CD14-positive monocyte (primary cell): ENCODE measurements at regions not wholly inside any gene's neighbourhood (a gene's known extent, or its start where the extent isn't known, plus 50 kb on each side); places are given as distances from the start of the nearest gene placed in this dataset.

Experiments used
- DNase-seq, 3 donors: peaks; one replicate each; pipeline ENCODE4 v3.0.0-alpha.2; 2011 to 2022
- H2AFZ ChIP-seq: 2 replicates; pipeline ENCODE4 v1.6.0; 2012; ENCODE audit warnings: mild to moderate bottlenecking, low read depth, low read length, inconsistent platforms; ENCODE audit not compliant: insufficient read depth, poor library complexity, severe bottlenecking
- H3K27ac ChIP-seq, 2 donors: 1 replicate in 1 of 2; 2 replicates in 1 of 2; pipeline ENCODE4 v1.5.1; 2012 to 2013; ENCODE audit warnings: low read length in 2 of 2, control low read depth in 1 of 2, inconsistent platforms in 1 of 2, low read depth in 1 of 2, mild to moderate bottlenecking in 1 of 2
- H3K27me3 ChIP-seq, 2 donors: one replicate each; pipeline versions ENCODE4 v1.6.0 to v1.6.1; 2011 to 2013; ENCODE audit warnings: low read length in 2 of 2; ENCODE audit not compliant: control insufficient read depth in 2 of 2, insufficient read depth in 2 of 2
- H3K36me3 ChIP-seq, 2 donors: replicated peaks in 1 of 2; 1 replicate in 1 of 2; 2 replicates in 1 of 2; pipeline versions ENCODE4 v1.5.1 to v1.6.1; 2012 to 2013; ENCODE audit warnings: low read length in 2 of 2, control low read depth in 1 of 2, inconsistent platforms in 1 of 2, mild to moderate bottlenecking in 1 of 2; ENCODE audit not compliant: insufficient read depth in 2 of 2, control insufficient read depth in 1 of 2
- H3K4me1 ChIP-seq, 2 donors: 1 replicate in 1 of 2; 2 replicates in 1 of 2; pipeline versions ENCODE4 v1.5.1 to v1.6.1; 2012 to 2013; ENCODE audit warnings: low read length in 2 of 2, control low read depth in 1 of 2, inconsistent platforms in 1 of 2, mild to moderate bottlenecking in 1 of 2, moderate library complexity in 1 of 2; ENCODE audit not compliant: insufficient read depth in 2 of 2, control insufficient read depth in 1 of 2
- H3K4me2 ChIP-seq: replicated peaks from 2 replicates; pipeline ENCODE3; 2012; ENCODE audit warnings: low read length, moderate library complexity, mild to moderate bottlenecking; ENCODE audit not compliant: poor library complexity, severe bottlenecking; ENCODE audit errors: extremely low read depth
- H3K4me3 ChIP-seq, 3 experiments: fragments of 200-600 bp in 1 of 3; sonication (generic) in 1 of 3; replicated peaks in 1 of 3; 1 replicate in 2 of 3; 2 replicates in 1 of 3; pipeline ENCODE4 v1.5.1; 2011 to 2013; ENCODE audit warnings: low read length in 3 of 3, mild to moderate bottlenecking in 3 of 3, control low read depth in 2 of 3, low read depth in 2 of 3, inconsistent platforms in 1 of 3, moderate library complexity in 1 of 3
- H3K79me2 ChIP-seq: 2 replicates; pipeline ENCODE4 v1.6.0; 2012; ENCODE audit warnings: mild to moderate bottlenecking, control low read depth, inconsistent platforms, low read length, moderate library complexity; ENCODE audit not compliant: insufficient read depth
- H3K9ac ChIP-seq: 2 replicates; pipeline ENCODE4 v1.6.0; 2017; ENCODE audit warnings: low read length, mild to moderate bottlenecking; ENCODE audit not compliant: insufficient read depth, poor library complexity, severe bottlenecking
- H3K9me3 ChIP-seq, 2 donors: replicated peaks in 1 of 2; 1 replicate in 1 of 2; 2 replicates in 1 of 2; pipeline versions ENCODE4 v1.5.1 to v1.6.1; 2012 to 2013; ENCODE audit warnings: low read length in 2 of 2, control low read depth in 1 of 2; ENCODE audit not compliant: control insufficient read depth in 1 of 2, insufficient read depth in 1 of 2
- H4K20me1 ChIP-seq: 2 replicates; pipeline ENCODE4 v1.6.0; 2012; ENCODE audit warnings: mild to moderate bottlenecking, low read length, control low read depth, moderate library complexity; ENCODE audit not compliant: insufficient read depth
- H3K27ac Mint-ChIP-seq, 7 donors: one replicate each; pipeline ENCODE4 v1.8.0; 2020; ENCODE audit warnings: mild to moderate bottlenecking in 7 of 7, mixed read lengths in 7 of 7, moderate library complexity in 6 of 7, inconsistent platforms in 2 of 7
- H3K27me3 Mint-ChIP-seq, 3 donors: one replicate each; pipeline ENCODE4 v1.8.0; 2021 to 2022; ENCODE audit warnings: low read depth in 3 of 3, mild to moderate bottlenecking in 3 of 3, mixed read lengths in 3 of 3, moderate library complexity in 3 of 3, inconsistent platforms in 1 of 3
- H3K36me3 Mint-ChIP-seq, 2 donors: one replicate each; pipeline ENCODE4 v1.8.0; 2020; ENCODE audit warnings: mixed read lengths in 2 of 2, inconsistent platforms in 1 of 2, mild to moderate bottlenecking in 1 of 2
- H3K4me1 Mint-ChIP-seq: one replicate; pipeline ENCODE4 v1.8.0; 2020; ENCODE audit warnings: mild to moderate bottlenecking, mixed read lengths
- H3K4me3 Mint-ChIP-seq, 2 donors: one replicate each; pipeline ENCODE4 v1.8.0; 2020; ENCODE audit warnings: mild to moderate bottlenecking in 2 of 2, mixed read lengths in 2 of 2, moderate library complexity in 1 of 2
- H3K9me3 Mint-ChIP-seq, 7 donors: one replicate each; pipeline ENCODE4 v1.8.0; 2020 to 2022; ENCODE audit warnings: mixed read lengths in 7 of 7, mild to moderate bottlenecking in 6 of 7, moderate library complexity in 6 of 7, inconsistent platforms in 2 of 7
- WGBS: methylation state at CpG from one replicate; pipeline ENCODE4 v1.1.5; 2013; ENCODE audit warnings: missing lambda C conversion rate; ENCODE audit not compliant: insufficient coverage; 5-methylcytosine and 5-hydroxymethylcytosine counted together
- intact Hi-C, 2 donors: fragments of 100-400 bp; cut with micrococcal nuclease; formaldehyde crosslinking; loops; one replicate each; pipeline versions ENCODE4 v1.15.0 to v1.15.1; 2023
- TF ChIP-seq, protein P1 (sequence below): fragments of 200-600 bp; IDR thresholded peaks from one replicate; pipeline ENCODE4 v1.8.0; 2022; ENCODE audit warnings: antibody characterized with exemption, mild to moderate bottlenecking

DNA sequence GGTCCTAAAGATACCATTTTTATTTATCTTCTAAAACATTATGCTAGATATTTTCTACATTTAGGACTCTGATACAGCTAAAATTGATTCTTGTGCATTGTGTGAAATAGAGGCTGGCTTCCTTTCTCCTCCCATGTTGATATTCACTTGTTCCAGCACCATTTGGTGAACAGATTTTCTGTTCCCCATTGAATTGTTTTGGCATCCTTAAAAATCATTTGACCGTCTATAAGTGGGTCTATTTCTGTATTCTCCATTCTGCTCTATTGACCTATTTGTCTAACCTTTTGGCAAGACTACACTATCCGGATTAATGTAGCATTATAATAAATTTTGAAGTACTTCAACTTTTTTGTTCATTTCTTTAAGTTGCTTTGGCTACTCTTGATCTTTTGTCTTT lies 2689.2 kb downstream of the PCDH9 start:
- Mint-ChIP-seq H3K27me3 (no peaks in the 10 kb centered on the region), H3K9me3 (peaks cover 0 to 2% (median 0%) of the 10 kb centered on the region in 7 donors), H3K4me3 (no peak overlapping the region), H3K4me1 (no peaks in the 10 kb centered on the region), H3K36me3 (no peaks in the 10 kb centered on the region), H3K27ac (no peak overlapping the region)
- no peaks in the 10 kb centered on the region for H4K20me1 ChIP-seq
- no peaks in the 10 kb centered on the region for H3K36me3 ChIP-seq
- H3K9me3 ChIP-seq = no peaks in the 10 kb centered on the region
- H3K9ac ChIP-seq = no peak overlapping the region
- no peak overlapping the region for H3K27ac ChIP-seq
- no peaks in the 10 kb centered on the region for H3K79me2 ChIP-seq
- H3K4me1 ChIP-seq = no peaks in the 10 kb centered on the region
- H3K4me2 ChIP-seq = no peak overlapping the region
- DNase-seq = no peak
- WGBS = no CpG with 5 or more reads among the region's 2 CpGs
- intact Hi-C loops = no loop called here
- no peaks in the 10 kb centered on the region for H3K27me3 ChIP-seq
- TF ChIP-seq, protein P1, sequence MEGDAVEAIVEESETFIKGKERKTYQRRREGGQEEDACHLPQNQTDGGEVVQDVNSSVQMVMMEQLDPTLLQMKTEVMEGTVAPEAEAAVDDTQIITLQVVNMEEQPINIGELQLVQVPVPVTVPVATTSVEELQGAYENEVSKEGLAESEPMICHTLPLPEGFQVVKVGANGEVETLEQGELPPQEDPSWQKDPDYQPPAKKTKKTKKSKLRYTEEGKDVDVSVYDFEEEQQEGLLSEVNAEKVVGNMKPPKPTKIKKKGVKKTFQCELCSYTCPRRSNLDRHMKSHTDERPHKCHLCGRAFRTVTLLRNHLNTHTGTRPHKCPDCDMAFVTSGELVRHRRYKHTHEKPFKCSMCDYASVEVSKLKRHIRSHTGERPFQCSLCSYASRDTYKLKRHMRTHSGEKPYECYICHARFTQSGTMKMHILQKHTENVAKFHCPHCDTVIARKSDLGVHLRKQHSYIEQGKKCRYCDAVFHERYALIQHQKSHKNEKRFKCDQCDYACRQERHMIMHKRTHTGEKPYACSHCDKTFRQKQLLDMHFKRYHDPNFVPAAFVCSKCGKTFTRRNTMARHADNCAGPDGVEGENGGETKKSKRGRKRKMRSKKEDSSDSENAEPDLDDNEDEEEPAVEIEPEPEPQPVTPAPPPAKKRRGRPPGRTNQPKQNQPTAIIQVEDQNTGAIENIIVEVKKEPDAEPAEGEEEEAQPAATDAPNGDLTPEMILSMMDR = no peak
- H3K4me3 ChIP-seq = no peak overlapping the region
- H2AFZ ChIP-seq = no peak overlapping the region

DNA sequence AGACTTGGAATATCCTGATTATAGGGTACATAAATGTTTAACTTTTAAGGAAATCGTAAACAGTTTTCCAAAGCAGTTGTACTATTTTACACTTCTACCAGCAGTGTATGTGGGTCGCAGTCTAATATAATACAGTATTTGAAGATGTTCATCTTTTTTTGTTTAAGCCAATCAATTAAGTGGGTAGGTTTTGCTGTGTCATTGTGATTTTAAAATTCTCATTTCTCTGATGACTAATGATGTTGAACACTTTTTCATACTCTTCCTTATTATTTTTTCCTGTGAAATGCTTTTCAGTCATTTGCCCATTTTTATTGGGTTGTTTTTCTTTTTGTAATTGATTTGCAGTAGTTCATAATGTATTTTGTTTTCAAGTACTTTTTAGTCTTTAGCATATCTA lies 2689.7 kb downstream of the PCDH9 start:
- no peak overlapping the region for H3K4me2 ChIP-seq
- no peak overlapping the region for H3K9ac ChIP-seq
- TF ChIP-seq, protein P1 = no peak
- H3K4me3 ChIP-seq = no peak overlapping the region
- no CpG with 5 or more reads among the region's 2 CpGs for WGBS
- Mint-ChIP-seq H3K27me3 (no peaks in the 10 kb centered on the region), H3K4me1 (no peaks in the 10 kb centered on the region), H3K36me3 (no peaks in the 10 kb centered on the region), H3K27ac (no peak overlapping the region), H3K9me3 (peaks cover 0 to 2% (median 0%) of the 10 kb centered on the region in 7 donors), H3K4me3 (no peak overlapping the region)
- H3K27me3 ChIP-seq = no peaks in the 10 kb centered on the region
- H3K36me3 ChIP-seq = no peaks in the 10 kb centered on the region
- H3K4me1 ChIP-seq = no peaks in the 10 kb centered on the region
- no peaks in the 10 kb centered on the region for H4K20me1 ChIP-seq
- no peaks in the 10 kb centered on the region for H3K79me2 ChIP-seq
- H3K9me3 ChIP-seq = no peaks in the 10 kb centered on the region
- no peak overlapping the region for H2AFZ ChIP-seq
- intact Hi-C loops = no loop called here
- DNase-seq = no peak
- H3K27ac ChIP-seq = no peak overlapping the region
